CD4-positive, CD25-positive, alpha-beta regulatory T cell (primary cell): ENCODE measurements at regions not wholly inside any gene's neighbourhood (a gene's known extent, or its start where the extent isn't known, plus 50 kb on each side); places are given as distances from the start of the nearest gene placed in this dataset.
A peak's percentile ranks its signal among the peaks of the same experiment; 100 is the strongest.

Source experiments
- ATAC-seq, 2 donors: fragments of 150-1000 bp; cut with Tn5 transposase; one replicate each; pipeline ENCODE4 v1.10.0; 2021; ENCODE audit warnings: low read depth in 2 of 2, moderate number of reproducible peaks in 2 of 2, moderate library complexity in 1 of 2
- DNase-seq, 3 donors: peaks; one replicate each; pipeline versions ENCODE4 v3.0.0 to v3.0.0-alpha.2; 2012 to 2022; ENCODE audit warnings: mixed read lengths in 1 of 3
- H3K27ac ChIP-seq: one replicate; pipeline ENCODE4 v1.7.0; 2013; ENCODE audit warnings: mild to moderate bottlenecking, low read length; ENCODE audit not compliant: insufficient read depth, poor library complexity, severe bottlenecking
- H3K27me3 ChIP-seq: one replicate; pipeline ENCODE4 v1.7.0; 2013; ENCODE audit warnings: low read length; ENCODE audit not compliant: control insufficient read depth, insufficient read depth
- H3K36me3 ChIP-seq: one replicate; pipeline ENCODE4 v1.7.0; 2013; ENCODE audit warnings: mild to moderate bottlenecking, low read length, moderate library complexity; ENCODE audit not compliant: control insufficient read depth, insufficient read depth
- H3K4me1 ChIP-seq: 2 replicates; pipeline ENCODE4 v1.7.0; 2013; ENCODE audit warnings: mild to moderate bottlenecking, low read length; ENCODE audit not compliant: insufficient read depth, control insufficient read depth, poor library complexity, severe bottlenecking
- H3K4me3 ChIP-seq: one replicate; pipeline ENCODE4 v1.7.0; 2013; ENCODE audit warnings: low read depth, mild to moderate bottlenecking, low read length, moderate library complexity
- H3K9me3 ChIP-seq, 2 experiments: 1 replicate in 1 of 2; 2 replicates in 1 of 2; pipeline ENCODE4 v1.7.0; 2013; ENCODE audit warnings: low read length in 2 of 2, mild to moderate bottlenecking in 1 of 2, moderate library complexity in 1 of 2; ENCODE audit not compliant: control insufficient read depth in 2 of 2
- H3K27ac Mint-ChIP-seq, 3 donors: one replicate each; pipeline ENCODE4 v1.8.0; 2020 to 2022; ENCODE audit warnings: mild to moderate bottlenecking in 3 of 3, mixed read lengths in 3 of 3, moderate library complexity in 2 of 3
- H3K27me3 Mint-ChIP-seq: one replicate; pipeline ENCODE4 v1.8.0; 2022; ENCODE audit warnings: mild to moderate bottlenecking, mixed read lengths
- H3K36me3 Mint-ChIP-seq: one replicate; pipeline ENCODE4 v1.8.0; 2020; ENCODE audit warnings: mixed read lengths
- H3K4me1 Mint-ChIP-seq, 4 donors: one replicate each; pipeline ENCODE4 v1.8.0; 2020 to 2022; ENCODE audit warnings: mixed read lengths in 4 of 4, mild to moderate bottlenecking in 1 of 4
- H3K4me3 Mint-ChIP-seq, 4 donors: one replicate each; pipeline ENCODE4 v1.8.0; 2020 to 2022; ENCODE audit warnings: mild to moderate bottlenecking in 4 of 4, mixed read lengths in 4 of 4, moderate library complexity in 3 of 4
- H3K9me3 Mint-ChIP-seq, 7 donors: one replicate each; pipeline ENCODE4 v1.8.0; 2020 to 2022; ENCODE audit warnings: mixed read lengths in 7 of 7, mild to moderate bottlenecking in 3 of 7, moderate library complexity in 2 of 7

DNA sequence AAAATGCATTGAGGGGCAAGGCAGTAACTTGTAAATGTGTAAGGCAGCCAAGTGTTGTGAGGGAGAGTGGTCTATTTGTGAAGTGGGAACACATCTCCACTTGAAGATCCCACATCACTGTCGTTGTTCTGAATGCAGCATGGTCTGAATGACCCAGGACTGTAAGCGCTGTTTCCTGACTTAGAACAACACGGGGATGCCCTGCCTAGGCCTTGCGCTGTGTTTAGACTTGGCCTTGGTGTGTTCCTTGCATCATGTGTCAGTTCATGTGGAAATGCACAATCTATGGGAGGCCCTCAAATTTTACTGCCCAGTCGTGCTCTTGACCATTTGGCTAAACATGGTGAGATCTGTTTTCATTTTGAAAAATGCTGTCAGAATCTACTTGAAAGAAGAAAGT, 205.1 kb downstream of the SOX11 start:
- Histone ChIP-seq H3K27me3 (no peaks in the 10 kb centered on the region), H3K4me1 (no peaks in the 10 kb centered on the region), H3K4me3 (no peak overlapping the region), H3K36me3 (no peaks in the 10 kb centered on the region), H3K27ac (no peak overlapping the region), H3K9me3 (no peaks in the 10 kb centered on the region)
- Mint-ChIP-seq H3K36me3 (no peaks in the 10 kb centered on the region), H3K9me3 (peaks cover under 1 to 12% (median 7%) of the 10 kb centered on the region in 7 donors), H3K4me1 (no peaks in the 10 kb centered on the region), H3K27ac (no peak overlapping the region), H3K27me3 (no peaks in the 10 kb centered on the region), H3K4me3 (no peak overlapping the region)
- no peak for ATAC-seq
- DNase-seq: no peak

DNA sequence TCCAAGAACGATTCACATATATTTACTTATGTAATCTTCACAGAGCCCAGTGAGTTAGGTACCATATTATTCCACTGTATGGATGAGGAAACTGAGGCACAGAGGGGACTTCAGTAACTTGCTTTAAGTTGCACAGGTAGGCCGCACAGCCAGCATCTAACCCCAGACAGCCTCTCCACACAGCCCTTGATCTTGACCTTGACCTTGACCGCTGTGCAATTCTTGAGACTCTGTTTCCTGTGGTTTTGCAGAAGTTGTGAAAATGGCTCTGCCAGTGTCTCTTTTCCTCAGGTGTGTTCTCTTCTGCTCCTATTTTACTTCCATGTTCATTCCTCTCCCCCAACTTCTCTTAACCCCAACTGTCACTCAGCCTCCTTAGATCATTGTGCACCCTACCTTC, 206.5 kb downstream of the SOX11 start:
- no peak overlapping the region for H3K27ac Mint-ChIP-seq

DNA sequence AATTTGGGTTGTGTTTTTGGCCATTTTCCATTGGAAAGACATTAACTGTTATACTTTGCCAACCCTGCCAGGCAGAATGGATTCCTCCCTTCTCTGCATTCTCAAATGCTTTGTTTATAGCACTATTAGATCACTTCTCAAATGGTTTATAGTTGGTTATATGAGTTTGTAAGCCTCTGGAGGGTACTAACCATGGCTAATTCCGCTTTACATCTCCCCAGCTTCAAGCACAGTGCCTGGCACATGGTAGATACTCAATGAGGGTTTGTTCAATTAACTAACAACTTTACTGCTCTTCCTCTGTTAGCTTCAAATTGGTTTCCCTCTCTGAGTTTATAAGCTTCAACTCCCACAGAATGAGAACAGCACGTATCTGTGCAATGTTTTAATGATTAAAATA, 213.5 kb downstream of the SOX11 start:
- H3K4me1 ChIP-seq: no peaks in the 10 kb centered on the region
- ATAC-seq: no peak
- peak overlapping the region in 1 of 3 donors; percentile 18 for H3K27ac Mint-ChIP-seq

More for the DNA sequence above, 206.5 kb downstream of the SOX11 start:
- H3K4me1 Mint-ChIP-seq: no peaks in the 10 kb centered on the region
- no peaks in the 10 kb centered on the region for H3K36me3 Mint-ChIP-seq
- no peak overlapping the region for H3K4me3 Mint-ChIP-seq
- H3K9me3 ChIP-seq: peaks cover 0 to 2% of the 10 kb centered on the region in 2 experiments
- DNase-seq (no peak), ATAC-seq (no peak)
- H3K4me1 ChIP-seq: no peaks in the 10 kb centered on the region
- H3K27me3 ChIP-seq: no peaks in the 10 kb centered on the region
- H3K27ac ChIP-seq: no peak overlapping the region
- peaks cover 3 to 14% (median 6%) of the 10 kb centered on the region in 7 donors for H3K9me3 Mint-ChIP-seq
- no peaks in the 10 kb centered on the region for H3K27me3 Mint-ChIP-seq
- no peak overlapping the region for H3K4me3 ChIP-seq
- no peaks in the 10 kb centered on the region for H3K36me3 ChIP-seq

DNA sequence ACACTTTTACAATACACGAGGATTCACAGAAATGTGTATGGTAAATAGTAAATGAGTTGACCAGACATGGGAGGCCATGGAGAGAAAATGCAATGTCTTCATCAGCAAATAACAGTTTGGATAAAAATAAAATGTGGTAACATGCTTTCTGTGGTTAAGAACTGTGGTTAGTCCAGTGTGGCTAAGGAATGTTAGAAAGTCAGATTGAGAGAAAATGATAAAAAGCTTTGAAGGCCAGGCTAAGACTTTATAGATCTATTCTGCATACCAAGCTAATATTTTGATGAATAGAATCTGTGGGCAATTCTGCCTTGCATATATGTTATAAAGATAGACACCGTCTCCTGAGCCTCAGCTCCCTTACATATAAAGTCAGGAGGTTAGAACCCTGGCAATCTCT, 215.9 kb downstream of the SOX11 start:
- no peak for DNase-seq
- H3K36me3 Mint-ChIP-seq: no peaks in the 10 kb centered on the region
- H3K9me3 ChIP-seq: peaks cover 0 to 2% of the 10 kb centered on the region in 2 experiments
- H3K9me3 Mint-ChIP-seq: peaks cover 2 to 10% (median 3%) of the 10 kb centered on the region in 7 donors
- H3K4me3 ChIP-seq: no peak overlapping the region
- ATAC-seq: no peak
- no peak overlapping the region for H3K4me3 Mint-ChIP-seq
- H3K27me3 Mint-ChIP-seq: no peaks in the 10 kb centered on the region
- H3K4me1 Mint-ChIP-seq: no peaks in the 10 kb centered on the region
- H3K27me3 ChIP-seq: no peaks in the 10 kb centered on the region
- no peak overlapping the region for H3K27ac ChIP-seq
- no peaks in the 10 kb centered on the region for H3K4me1 ChIP-seq
- H3K36me3 ChIP-seq: no peaks in the 10 kb centered on the region
- no peak overlapping the region for H3K27ac Mint-ChIP-seq

More for the DNA sequence above, 213.5 kb downstream of the SOX11 start:
- Histone ChIP-seq H3K27ac (no peak overlapping the region), H3K9me3 (peaks cover 0 to 2% of the 10 kb centered on the region in 2 experiments), H3K4me3 (no peak overlapping the region), H3K27me3 (no peaks in the 10 kb centered on the region), H3K36me3 (no peaks in the 10 kb centered on the region)
- Mint-ChIP-seq H3K4me3 (no peak overlapping the region), H3K27me3 (no peaks in the 10 kb centered on the region), H3K36me3 (no peaks in the 10 kb centered on the region), H3K4me1 (no peaks in the 10 kb centered on the region), H3K9me3 (peaks cover 2 to 7% (median 3%) of the 10 kb centered on the region in 7 donors)
- no peak for DNase-seq

DNA sequence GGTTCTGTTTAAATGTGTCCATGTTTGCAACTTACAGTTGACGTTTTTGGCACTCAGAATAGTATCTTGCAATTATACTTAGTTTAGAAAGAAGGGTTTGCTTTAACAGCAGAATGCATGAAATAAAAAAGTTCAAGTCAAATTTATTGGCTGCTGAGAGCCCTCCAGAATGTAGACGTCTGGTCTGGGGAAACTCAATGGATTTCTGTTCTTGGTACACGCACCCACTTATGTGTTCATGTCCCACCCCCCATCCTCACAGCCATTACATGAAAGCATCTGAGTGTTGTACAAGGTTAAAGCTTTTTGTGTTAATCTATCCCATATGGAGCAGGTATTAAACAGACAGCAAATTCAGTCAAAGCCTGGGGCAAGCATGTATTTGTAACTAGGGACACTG, 219.5 kb downstream of the SOX11 start:
- Histone ChIP-seq H3K27me3 (no peaks in the 10 kb centered on the region), H3K36me3 (no peaks in the 10 kb centered on the region), H3K4me1 (no peaks in the 10 kb centered on the region), H3K4me3 (no peak overlapping the region), H3K9me3 (peaks cover 0 to 4% of the 10 kb centered on the region in 2 experiments), H3K27ac (no peak overlapping the region)
- DNase-seq: no peak
- H3K4me3 Mint-ChIP-seq: no peak overlapping the region
- ATAC-seq: no peak
- H3K27me3 Mint-ChIP-seq: no peaks in the 10 kb centered on the region
- no peaks in the 10 kb centered on the region for H3K4me1 Mint-ChIP-seq
- H3K9me3 Mint-ChIP-seq: peaks cover 0 to 10% (median 7%) of the 10 kb centered on the region in 7 donors
- H3K36me3 Mint-ChIP-seq: no peaks in the 10 kb centered on the region
- no peak overlapping the region for H3K27ac Mint-ChIP-seq

DNA sequence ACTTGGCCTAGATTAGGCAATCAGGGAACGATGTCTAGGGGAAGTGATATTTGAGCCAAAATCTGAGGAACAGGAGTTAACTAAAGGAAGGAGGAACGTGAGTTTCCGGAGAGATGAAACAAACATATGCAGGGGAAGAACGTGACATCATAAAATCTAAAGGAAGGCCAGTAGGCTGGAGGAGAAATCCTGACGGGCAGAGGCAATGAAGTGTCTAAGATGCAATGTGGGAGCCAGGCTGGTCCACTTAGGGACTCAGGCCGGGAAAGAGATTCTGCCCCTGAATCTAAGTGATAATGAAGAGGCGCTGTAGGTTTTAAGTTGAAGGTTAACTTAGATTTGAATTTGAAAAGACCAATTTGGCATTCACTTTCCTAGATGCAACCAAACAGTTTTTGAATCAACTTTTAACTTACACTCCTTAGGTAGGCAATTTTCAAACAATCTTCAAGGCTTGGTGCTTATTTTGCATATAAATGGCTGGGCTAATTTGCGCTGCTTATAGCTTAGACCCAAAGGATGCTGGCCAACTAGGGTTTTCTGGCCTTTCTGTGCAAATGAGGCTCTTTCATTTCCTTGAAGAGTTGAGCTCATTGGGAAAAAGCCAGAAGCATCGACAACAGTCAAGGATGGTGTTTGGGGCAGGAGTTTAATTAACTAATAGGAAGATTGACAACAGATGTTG, 221.7 kb downstream of the SOX11 start:
- Mint-ChIP-seq H3K27me3 (no peaks in the 10 kb centered on the region), H3K4me1 (no peaks in the 10 kb centered on the region), H3K27ac (no peak overlapping the region), H3K36me3 (no peaks in the 10 kb centered on the region), H3K4me3 (no peak overlapping the region), H3K9me3 (peaks cover 0 to 14% (median 5%) of the 10 kb centered on the region in 7 donors)
- Histone ChIP-seq H3K4me1 (no peaks in the 10 kb centered on the region), H3K27me3 (no peaks in the 10 kb centered on the region), H3K27ac (no peak overlapping the region), H3K36me3 (no peaks in the 10 kb centered on the region), H3K4me3 (no peak overlapping the region), H3K9me3 (peaks cover 0 to 4% of the 10 kb centered on the region in 2 experiments)
- no peak for DNase-seq
- ATAC-seq: no peak

DNA sequence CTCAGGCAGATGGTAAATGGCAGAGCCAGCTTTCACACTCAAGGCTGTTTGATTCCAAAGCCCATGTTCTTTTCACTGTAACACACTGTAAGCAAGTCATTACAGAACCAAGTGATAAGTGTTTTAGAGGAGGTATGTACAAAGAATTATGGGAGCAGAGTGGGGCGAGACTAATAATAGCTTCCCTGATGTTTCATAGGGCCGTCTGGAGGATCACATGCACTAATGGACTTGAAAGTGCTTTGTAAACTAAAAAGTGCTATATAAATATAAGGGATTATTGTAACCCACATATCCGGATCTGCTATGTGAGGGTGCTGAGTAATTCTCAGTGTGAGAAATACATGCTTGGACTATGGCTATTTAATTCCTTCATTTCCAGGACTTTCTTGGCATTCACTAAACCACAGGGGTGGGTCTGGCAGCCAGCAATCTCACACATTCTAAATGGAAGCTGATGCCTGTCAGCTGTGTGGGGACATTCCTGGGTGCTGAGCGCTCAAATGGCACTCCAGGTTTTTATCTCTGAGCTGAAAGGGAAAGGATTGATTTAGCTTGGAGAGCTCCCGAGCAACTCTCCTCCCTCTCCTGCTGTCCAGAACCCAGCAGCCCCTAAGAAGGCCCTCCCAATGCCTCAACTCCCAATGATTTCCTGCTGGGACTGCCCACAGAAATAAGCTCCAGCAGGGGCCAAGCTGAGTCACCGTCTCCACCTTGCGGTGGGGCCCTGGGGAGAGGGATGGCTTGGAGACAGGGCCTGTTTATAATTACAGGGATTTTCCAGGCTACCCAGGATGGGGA, 222.8 kb downstream of the SOX11 start:
- Histone ChIP-seq H3K27me3 (no peaks in the 10 kb centered on the region), H3K36me3 (no peaks in the 10 kb centered on the region), H3K27ac (no peak overlapping the region), H3K4me1 (no peaks in the 10 kb centered on the region), H3K4me3 (no peak overlapping the region), H3K9me3 (peaks cover 0 to 4% of the 10 kb centered on the region in 2 experiments)
- Mint-ChIP-seq H3K4me3 (no peak overlapping the region), H3K36me3 (no peaks in the 10 kb centered on the region), H3K27me3 (no peaks in the 10 kb centered on the region), H3K27ac (no peak overlapping the region), H3K4me1 (no peaks in the 10 kb centered on the region), H3K9me3 (peaks cover 0 to 22% (median 8%) of the 10 kb centered on the region in 7 donors)
- ATAC-seq: no peak
- DNase-seq: no peak
